GM19455 (cell line): ENCODE measurements at regions not wholly inside any gene's neighbourhood (a gene's known extent, or its start where the extent isn't known, plus 50 kb on each side); places are given as distances from the start of the nearest gene placed in this dataset.

Experiments used
- ATAC-seq: cut with Tn5 transposase; IDR thresholded peaks from one replicate; pipeline ENCODE4 v1.9.1; 2021; ENCODE audit not compliant: unreplicated experiment

DNA sequence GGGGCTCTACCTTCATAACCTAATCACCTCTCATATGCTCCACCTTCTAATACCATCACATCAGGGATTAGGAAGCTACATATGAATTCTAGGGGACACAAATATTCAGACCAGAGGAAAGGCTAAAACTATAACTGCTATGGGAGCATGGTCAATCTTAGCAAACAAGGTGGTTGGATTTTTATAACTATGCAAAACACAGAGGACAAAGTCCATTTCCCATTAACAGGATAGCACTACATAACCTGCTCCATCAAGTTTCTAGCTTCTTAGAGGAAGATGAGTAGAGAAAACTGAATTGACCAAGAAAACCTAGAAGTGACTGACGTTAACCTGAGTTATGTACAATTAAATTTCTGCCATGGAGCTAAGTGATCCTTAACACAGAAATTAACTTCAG, 398.6 kb downstream of the TBL1XR1 start:
- no peak for ATAC-seq

DNA sequence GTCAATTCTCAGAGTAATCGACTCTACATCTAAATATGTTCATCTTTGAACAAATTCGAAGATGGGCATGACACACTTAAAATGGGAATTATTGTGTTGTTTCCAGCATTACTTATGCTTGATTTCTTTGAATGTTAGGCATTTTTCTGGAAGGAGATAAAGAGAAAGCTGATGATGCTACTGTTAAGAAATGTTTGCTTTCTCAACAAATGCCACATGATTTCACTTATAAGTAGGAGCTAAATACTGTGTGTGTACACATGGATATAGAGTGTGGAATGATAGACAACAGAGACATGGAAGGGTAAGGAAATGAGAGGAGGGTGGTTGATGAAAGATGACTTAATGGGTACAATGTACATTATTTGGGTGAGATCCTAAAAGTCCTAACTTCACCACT, 400.9 kb downstream of the TBL1XR1 start:
- ATAC-seq: no peak

DNA sequence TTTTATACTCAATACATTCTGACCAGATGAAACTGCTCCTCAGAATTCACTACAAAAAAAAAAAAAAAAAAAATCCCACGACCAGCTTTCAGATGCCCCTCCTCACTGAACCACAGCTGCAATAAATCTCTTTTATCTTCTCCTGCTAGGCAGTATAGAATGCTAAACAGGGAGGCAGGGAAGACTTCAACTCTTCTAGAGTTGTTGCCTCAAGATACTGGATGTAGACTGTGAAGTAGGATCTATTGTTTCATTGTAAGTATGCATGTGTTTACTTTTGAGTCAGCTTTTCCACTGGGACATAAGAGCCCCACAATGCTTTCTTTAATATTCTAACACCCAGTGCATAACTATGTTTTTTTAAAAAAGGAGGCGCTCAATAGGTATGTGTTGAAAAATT, 401.4 kb downstream of the TBL1XR1 start:
- no peak for ATAC-seq

GRCh38 chr3:176794406-176794805, 402.9 kb downstream of the TBL1XR1 start:
- no peak for ATAC-seq

DNA sequence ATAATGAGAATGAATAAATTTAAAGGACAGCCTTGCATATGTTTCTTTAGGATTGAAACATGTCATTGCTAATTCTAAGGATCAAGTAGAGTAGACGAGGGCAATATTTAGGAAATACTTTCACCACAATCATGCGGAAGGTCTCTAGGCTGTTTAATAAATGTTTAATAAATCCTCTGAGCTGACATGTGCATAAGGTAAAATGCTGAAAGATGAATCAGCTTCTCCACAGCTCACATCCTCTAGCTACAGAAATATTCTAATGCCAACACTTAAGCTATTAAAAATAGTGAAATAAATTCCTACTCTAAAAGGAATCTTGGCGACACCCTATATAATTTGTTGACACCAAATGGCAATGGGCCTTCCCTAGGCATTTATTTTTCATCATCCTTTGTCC, 407.3 kb downstream of the TBL1XR1 start:
- no peak for ATAC-seq

- ATAC-seq: no peak
Observed at GRCh38 chr3:176789281-176789705, 408.0 kb downstream of the TBL1XR1 start.

DNA sequence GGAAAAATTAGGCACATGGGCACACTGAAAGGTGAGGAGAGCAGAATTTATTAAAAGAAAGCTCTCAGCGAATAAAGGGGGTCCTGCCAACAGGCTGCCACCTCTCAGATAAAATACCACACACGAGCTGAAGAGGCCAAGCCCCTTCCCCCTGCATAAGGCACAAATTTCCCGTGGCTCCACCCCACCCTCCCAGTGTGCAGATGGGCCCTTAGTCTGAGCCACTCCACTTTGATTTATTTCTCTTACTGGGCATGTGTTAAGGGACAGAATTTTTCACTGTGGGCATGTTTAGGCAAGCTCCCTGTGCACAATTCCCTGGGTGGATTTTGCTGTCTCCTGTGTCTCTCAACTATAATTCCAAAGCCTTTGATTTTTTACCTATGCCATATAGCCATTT, 409.8 kb downstream of the TBL1XR1 start:
- ATAC-seq: no peak

- ATAC-seq: no peak
Observed at GRCh38 chr3:176785171-176785570, 412.1 kb downstream of the TBL1XR1 start.

DNA sequence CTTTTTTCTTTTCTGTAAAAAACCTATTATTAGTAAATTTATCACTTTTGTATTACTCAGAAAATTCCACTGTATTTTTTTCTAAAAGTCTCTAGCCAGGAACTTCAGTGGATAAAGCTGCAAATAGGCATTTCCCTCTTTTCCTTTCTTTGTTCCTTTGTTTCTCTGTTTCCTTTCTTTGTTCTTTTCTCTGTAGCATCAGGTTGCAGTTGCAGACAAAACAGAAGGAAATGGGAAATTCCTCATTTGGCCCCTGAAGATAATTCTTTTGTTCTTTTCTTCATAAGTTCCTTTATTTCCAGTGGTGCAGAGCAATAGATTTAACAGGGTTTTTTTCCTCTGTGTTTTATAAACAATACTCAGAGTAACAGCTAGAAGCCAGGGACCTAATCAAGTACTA, 416.5 kb downstream of the TBL1XR1 start:
- ATAC-seq: no peak

DNA sequence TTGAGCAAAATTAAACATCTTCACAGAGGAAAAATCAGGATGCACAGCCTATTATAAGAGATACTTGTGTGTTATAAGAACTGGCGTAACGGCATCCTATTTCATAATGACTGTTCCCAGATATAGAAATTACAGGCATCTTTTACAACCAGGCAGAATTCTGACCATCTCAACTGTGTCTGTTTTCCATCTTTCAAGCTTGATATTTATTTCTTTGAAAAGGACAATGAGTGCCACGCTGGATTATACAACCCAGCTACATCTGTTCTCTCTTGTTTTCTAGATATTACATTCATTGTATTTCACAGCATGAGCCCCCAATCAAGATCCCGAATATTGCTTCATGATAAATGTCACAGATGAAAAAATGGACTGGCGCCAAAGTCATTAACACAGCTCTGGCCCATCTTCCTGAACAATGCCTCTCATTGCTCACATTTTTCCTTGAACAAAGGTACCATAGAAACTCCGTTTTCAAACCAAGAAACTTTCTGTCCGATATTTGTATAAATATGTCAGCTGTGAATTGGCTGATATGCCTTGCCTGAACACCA, 420.6 kb downstream of the TBL1XR1 start:
- no peak for ATAC-seq

- ATAC-seq: no peak
Observed at GRCh38 chr3:176769547-176770190, 427.6 kb downstream of the TBL1XR1 start.

DNA sequence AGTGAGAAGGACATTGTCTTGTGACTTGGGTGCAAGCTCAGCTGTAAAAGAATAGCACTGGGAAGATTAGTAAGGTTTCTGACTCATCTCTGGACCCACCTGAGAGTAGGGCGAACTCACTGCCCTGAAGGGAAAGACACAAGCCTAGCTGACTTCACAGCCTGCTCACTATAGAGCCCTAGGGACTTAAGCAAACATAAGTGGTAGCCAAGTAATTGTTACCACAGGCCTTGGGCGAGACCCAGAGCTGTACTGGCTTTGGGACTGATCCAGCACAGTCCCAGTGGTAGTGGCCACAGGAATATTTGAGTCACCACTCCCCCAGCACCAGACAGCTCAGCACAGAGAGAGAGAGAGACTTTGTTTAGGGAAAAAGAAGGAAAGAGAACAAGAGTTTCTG, 429.9 kb downstream of the TBL1XR1 start:
- ATAC-seq: no peak

- no peak for ATAC-seq
Observed at GRCh38 chr3:176766862-176767261, 430.4 kb downstream of the TBL1XR1 start.

DNA sequence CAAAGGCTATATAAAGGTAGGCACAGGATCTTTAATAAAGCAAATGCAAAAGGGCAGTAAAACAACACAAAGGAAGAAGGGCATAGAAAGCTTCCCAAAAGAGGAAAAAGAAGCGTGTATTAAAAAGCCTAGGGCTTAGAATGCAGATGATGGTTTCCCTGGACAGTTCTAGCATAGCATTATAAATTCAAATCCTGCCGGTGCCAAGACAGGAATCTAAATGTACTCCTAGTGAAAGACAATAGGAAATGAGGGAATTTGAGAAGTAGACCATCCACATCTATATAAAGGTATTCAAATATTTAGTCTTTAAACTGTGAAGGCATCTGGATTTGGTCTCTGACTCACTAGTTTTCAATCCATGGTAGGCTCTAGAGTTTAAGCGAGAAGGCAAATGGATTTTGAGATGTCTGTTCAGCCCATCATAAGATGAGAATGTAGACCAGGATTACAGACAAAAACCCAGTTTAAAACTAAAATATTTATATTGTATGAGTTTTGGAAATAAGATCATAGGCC, 431.8 kb downstream of the TBL1XR1 start:
- no peak for ATAC-seq

GRCh38 chr3:176759815-176760506, 437.3 kb downstream of the TBL1XR1 start:
- ATAC-seq: no peak

DNA sequence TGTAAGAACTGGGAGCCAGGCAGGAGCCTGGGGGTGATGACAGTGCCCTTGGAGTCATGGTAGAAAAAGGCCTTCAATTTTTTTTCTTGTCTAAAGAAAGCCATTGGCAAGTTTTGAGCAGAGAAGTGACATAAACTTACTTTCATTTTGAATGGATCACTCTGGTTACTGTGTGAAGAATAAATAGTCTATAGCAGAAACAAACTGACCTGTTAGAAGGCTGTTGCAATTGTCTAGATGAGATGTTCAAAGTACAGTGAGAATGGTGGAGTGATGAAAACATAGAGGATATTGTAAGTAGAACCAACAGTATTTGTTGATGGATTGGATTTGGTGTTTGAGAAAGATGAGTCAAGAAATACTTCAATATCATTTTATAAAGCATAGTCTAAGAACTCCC, 439.9 kb downstream of the TBL1XR1 start:
- ATAC-seq: no peak

GRCh38 chr3:176755977-176756376, 441.3 kb downstream of the TBL1XR1 start:
- no peak for ATAC-seq

GRCh38 chr3:176755552-176755951, 441.7 kb downstream of the TBL1XR1 start:
- no peak for ATAC-seq

GRCh38 chr3:176741664-176742047, 455.6 kb downstream of the TBL1XR1 start:
- no peak for ATAC-seq

DNA sequence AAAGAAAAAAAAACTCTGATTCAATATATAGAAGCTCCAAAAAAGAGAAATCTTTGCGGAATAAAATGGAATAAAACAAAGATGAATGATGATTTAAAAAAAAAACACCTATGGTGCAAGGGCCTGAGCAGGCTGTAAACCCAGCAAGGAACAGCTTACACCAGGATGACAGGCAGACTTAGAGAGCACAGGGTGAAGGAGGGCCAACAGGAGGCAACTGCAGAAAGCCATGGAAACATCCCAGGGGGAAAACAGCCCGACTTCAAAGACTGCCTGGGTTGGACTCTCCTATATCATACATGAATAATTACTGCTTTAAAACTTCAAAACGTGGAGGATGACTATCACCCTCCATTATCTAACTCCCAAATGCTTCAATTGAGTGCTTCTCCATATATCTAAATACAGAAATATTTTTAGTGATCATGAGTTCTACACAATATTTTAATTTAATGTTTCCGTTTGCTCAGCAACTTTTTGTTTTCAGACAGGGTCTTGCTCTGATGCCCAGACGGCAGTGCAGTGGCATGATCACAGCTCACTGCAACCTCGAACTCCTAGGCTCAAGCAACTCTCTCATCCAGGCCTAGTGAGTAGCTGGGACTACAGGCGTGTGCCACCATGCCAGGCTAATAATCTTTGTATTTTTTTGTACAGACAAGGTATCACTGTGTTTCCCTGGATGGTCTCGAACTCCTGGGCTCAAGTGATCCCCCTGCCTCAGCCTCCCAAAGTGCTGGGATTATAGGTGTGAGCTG, 456.2 kb downstream of the TBL1XR1 start:
- ATAC-seq: no peak

GRCh38 chr3:176739159-176739558, 458.1 kb downstream of the TBL1XR1 start:
- ATAC-seq: no peak
